ENCODE measurements at regions not wholly inside any gene's neighbourhood (a gene's known extent, or its start where the extent isn't known, plus 50 kb on each side); places are given as distances from the start of the nearest gene placed in this dataset.
"Not testable (repeated sequence)": the region's sequence is repeated elsewhere in the genome, so short reads cannot be mapped to it uniquely, and the experiment has no call there.

DNA sequence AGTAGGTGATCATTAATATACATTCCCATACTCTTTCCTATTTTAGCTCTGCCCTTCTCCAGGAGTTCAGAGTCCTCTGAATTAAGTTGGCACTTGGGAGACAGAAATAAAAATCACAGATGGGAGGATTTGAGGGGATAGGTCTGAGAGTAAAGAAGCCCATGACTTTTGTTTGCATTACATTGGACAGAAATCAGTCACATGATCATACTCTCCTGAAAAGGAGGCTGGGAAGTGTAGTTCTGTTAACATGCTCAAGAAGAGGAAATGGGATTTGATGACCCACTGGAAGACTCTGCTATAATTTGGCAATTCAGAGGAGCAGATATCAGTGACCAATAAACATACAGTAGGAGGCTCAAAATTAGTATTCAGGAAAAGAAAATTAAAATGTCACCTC lies 674.9 kb upstream of the C16orf82 start:
- DNase-seq (ENCODE audit: low read depth in 2 of 2): no peak

- DNase-seq (ENCODE audit: low read depth in 2 of 2): no peak
Measured at GRCh38 chr16:26394409-26394808, 672.3 kb upstream of the C16orf82 start.

DNA sequence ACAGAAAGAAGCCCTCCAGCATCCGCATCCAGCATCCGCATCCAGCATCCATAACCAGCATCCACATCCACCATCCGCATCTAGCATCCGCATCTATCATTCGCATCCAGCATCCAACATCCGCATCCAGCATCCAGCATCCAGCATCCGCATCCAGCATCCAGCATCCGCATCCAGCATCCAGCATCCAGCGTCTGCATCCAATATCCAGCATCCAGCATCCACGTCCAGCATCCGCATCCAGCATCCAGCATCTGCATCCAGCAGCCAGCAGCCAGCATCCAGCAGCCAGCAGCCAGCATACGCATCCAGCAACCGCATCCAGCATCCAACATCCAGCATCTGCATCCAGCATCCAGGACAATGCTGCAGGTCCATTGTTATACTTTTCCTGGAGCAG lies 671.0 kb upstream of the C16orf82 start:
- no peak for DNase-seq (ENCODE audit: low read depth in 2 of 2)

DNA sequence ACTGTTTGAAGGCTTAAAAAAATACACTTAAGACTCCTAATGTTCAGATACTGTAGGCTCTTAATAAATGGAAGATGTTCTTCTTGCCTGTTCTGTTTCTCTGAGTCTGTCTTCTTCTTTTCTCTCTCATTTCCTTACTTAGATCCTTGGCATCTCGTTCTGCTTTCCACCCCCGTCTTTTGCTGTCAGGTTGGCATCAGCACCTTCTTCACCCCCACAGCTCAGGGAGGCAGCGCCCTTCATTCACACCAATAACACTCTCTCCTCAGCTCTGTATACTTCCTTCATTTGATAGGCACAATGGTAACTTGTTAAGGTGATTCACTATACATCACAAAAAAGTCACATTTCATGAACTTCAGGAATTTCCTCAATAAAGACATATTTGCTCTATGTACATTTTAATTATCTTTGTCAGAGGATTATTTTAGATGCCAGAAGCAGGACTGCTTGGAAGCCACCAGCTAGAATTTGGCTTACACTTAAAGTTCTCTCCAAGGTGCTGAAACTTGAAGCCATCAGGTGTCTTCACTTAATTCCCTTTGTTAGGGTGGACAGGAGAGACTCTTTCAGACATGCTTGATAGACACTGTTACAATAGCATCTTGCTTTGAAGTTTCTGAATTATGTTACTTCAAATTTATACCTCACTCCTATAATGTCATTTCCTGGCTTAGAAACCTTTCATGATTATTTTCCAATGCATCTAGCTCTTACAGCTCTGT lies 670.1 kb upstream of the C16orf82 start:
- DNase-seq (ENCODE audit: low read depth in 2 of 2): no peak

DNA sequence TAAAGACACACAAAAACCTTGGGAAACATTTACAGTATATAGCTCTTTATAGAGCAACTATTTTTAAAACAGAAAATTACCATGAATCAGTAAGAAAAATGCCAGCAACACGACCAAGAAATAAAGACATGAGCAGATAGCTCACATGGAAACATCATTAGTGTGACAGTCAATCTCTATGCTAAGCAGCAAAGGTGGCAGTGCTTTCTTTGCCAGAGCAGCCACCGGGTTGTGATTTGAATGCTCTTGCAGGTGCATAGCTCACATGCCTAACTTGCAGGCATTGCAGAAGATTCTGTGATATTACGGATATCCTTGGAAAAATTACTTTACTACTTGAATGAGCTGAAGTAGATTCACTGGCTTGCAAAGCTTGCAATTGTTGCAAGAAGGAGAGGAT lies 652.9 kb upstream of the C16orf82 start:
- DNase-seq (ENCODE audit: low read depth in 2 of 2): no peak

GRCh38 chr16:26419458-26419857 lies 647.3 kb upstream of the C16orf82 start:
- not testable (repeated sequence) for DNase-seq (ENCODE audit: low read depth in 2 of 2)

DNA sequence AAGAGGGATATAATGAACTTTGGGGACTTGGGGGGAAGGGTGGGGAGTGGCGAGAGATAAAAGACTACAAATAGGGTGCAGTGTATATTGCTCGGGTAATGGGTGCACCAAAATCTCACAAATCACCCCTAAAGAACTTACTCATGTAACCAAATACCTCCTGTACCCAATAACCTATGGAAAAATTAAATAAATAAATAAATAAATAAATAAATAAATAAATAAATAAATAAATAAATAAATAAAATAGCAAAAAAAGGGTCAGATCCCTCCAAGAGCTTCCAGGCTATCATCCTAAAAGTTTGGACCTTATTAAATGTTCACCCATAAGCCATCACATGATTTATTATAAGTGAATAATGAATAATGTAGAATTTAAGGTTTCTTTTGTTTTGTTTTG lies 636.1 kb upstream of the C16orf82 start:
- DNase-seq (ENCODE audit: low read depth in 2 of 2): no peak

DNA sequence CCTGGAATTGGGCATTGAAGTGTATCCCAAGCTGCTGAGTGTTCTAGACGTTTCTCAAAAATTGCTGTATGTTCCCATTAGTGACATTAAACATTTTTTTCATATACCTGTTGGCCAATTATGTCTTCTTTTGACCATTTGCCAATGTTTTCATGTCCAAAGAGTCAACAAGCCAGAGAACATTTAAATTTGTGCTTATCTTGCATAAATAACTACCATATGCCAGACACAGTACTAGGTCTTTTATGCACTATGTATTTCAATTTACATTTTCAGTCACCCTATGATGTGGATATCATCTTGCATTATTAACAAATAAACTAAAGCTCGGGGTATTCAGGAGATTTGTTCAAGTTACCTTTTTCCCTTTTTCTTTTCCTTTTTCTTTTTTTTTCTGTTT lies 632.9 kb upstream of the C16orf82 start:
- no peak for DNase-seq (ENCODE audit: low read depth in 2 of 2)

- no peak for DNase-seq (ENCODE audit: low read depth in 2 of 2)
Measured at GRCh38 chr16:26441178-26441577, 625.5 kb upstream of the C16orf82 start.

- DNase-seq (ENCODE audit: low read depth in 2 of 2): no peak
Measured at GRCh38 chr16:26442321-26442720, 624.4 kb upstream of the C16orf82 start.

DNA sequence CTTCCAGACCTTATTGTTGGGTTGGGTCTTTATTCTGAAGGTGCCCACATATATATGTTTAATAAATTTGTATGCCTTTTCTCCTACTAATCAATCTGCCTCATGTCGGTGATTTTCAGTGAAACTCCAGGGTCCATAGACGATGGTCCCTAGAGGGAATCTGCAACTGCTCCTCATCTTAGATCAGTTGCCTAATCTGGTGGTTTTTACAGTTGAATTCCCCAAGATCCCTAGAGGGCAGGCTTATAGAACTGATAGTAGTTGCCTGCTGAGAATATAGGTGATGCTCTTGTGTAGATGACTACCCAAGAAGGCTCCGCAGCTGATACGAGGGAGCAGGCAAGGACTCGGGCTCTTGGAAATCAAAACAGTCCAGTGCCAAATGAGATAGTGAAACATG lies 619.2 kb upstream of the C16orf82 start:
- no peak for DNase-seq (ENCODE audit: low read depth in 2 of 2)

- no peak for DNase-seq (ENCODE audit: low read depth in 2 of 2)
Measured at GRCh38 chr16:26453215-26453614, 613.5 kb upstream of the C16orf82 start.

GRCh38 chr16:26454102-26454501 lies 612.6 kb upstream of the C16orf82 start:
- no peak for DNase-seq (ENCODE audit: low read depth in 2 of 2)

- no peak for DNase-seq (ENCODE audit: low read depth in 2 of 2)
Measured at GRCh38 chr16:26456074-26456473, 610.7 kb upstream of the C16orf82 start.

DNA sequence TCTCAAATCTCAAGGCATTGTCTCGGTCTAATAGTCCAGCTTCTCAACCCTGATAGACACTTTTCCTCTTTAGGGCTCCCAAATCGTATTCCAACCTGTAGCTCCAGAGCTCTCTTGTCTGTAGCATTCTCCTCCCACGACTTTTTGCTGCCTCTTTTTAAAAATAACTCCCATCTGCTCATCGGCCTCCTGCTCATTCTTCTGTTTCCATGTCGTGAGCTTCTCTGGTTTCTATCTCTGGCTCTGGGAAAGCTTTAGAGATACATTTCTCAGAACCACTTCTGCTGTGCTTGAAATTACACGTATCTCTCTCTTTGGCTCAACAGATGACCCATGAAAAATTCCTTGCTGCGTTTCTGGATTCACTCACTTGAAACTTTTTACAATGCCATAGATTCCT lies 609.6 kb upstream of the C16orf82 start:
- DNase-seq (ENCODE audit: low read depth in 2 of 2): no peak

GRCh38 chr16:26457882-26458281 lies 608.8 kb upstream of the C16orf82 start:
- DNase-seq (ENCODE audit: low read depth in 2 of 2): no peak

- DNase-seq (ENCODE audit: low read depth in 2 of 2): no peak
Measured at GRCh38 chr16:26464576-26465266, 602.0 kb upstream of the C16orf82 start.

- not testable (repeated sequence) for DNase-seq (ENCODE audit: low read depth in 2 of 2)
Measured at GRCh38 chr16:26474405-26474804, 592.3 kb upstream of the C16orf82 start.

DNA sequence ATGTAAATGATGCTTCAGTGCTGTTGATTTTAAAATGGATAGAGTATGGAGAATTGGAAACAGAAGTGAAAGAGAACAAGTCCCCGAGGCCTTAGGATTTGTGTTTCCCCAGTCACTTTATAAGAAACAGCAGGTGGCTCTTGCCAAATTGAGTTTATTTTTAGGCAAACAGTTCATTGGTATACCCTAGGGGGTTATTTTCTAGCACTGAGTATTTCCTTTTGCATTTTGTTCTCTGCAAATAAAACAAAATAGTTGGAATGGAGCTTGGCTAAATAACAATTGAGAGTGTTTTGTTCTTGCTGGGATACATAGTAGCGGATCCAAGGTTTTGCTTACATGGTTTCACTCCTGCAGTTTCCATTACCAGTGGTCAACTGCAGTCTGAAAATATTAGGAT lies 591.1 kb upstream of the C16orf82 start:
- no peak for DNase-seq (ENCODE audit: low read depth in 2 of 2)

DNA sequence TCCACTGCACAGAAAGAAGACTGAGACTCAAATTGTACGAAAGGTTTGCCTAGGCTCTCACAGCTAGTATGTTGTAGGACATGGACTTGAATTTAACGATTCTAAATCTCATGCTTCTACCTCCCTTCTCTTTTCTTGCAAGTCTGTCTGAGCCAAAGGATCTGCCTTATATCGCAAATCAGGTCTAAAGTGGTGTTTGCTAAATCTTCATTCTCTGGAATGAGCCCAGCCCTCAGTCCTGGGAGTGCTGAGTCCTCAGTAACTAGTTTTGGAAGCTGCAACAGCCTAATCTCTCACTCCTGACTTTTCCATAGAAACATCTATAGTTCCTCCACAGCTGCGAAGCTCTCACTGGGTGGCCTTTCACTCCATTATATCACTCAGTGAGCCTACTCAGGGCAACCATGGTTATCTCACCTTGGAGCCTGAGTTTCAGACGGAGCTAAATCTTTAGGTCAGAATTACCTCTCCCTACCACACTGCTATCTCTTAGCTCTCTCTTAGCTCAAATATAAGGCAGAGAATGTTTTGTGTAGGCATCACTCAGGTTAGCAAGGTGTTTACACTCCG lies 575.5 kb upstream of the C16orf82 start:
- no peak for DNase-seq (ENCODE audit: low read depth in 2 of 2)

DNA sequence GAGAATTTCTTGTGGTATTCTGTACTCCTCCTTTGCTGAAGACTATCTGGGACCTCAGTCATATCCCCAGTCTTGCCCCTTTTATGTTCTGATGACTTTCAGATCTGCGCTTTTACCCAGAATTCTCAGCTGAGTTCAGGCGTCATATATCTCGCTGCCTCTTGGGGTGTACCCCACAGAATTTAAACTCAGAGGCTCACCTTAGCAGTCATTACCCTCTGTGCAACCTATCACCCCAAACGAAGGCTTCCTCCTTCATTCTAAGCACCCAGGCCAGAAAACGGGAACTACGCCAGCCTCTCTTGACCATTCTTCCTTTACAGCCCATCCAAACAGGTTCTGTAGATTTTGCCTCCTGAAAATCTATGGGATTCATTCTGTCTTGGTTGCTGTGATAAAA lies 574.8 kb upstream of the C16orf82 start:
- no peak for DNase-seq (ENCODE audit: low read depth in 2 of 2)

DNA sequence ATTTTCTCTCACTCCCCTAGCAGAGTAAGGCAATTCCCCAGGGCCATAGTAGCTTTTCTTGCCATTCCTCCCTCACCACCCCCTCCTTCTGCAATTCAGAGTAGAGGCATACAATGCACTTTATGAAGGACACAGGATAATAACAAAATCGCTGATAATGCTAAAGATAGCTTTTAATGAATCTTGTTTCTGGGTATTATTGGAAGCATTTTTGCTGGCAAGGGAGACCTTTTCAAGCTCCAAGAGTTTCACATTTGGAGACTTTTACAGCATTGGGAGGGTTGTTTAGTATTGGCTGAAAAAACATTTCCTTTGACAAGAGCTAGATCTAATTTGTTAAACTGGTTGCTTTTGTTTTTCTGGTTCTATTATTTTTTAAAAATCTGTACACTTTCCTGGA lies 573.0 kb upstream of the C16orf82 start:
- no peak for DNase-seq (ENCODE audit: low read depth in 2 of 2)

GRCh38 chr16:26497896-26498295 lies 568.8 kb upstream of the C16orf82 start:
- no peak for DNase-seq (ENCODE audit: low read depth in 2 of 2)

All from activated CD4-positive, alpha-beta T cell treated with anti-CD3 and anti-CD28 coated beads for 24 hours (primary cell).